HepG2 (cell line): ENCODE measurements at regions not wholly inside any gene's neighbourhood (a gene's known extent, or its start where the extent isn't known, plus 50 kb on each side); places are given as distances from the start of the nearest gene placed in this dataset.
A peak's percentile ranks its signal among the peaks of the same experiment; 100 is the strongest.

Experiments
- AKNA ChIP-seq: sonication (generic); formaldehyde crosslinking; IDR thresholded peaks from 2 replicates; pipeline ENCODE4 v1.4.0; 2020; ENCODE audit warnings: missing genetic modification reagents, borderline replicate concordance
- CEBPB ChIP-seq: IDR thresholded peaks from 2 replicates; pipeline ENCODE4 v1.6.1; 2011; ENCODE audit warnings: low read depth, low read length, improper control_type of control experiment, borderline replicate concordance
- CREB1 ChIP-seq, 2 experiments: fragments of 450-650 bp in 1 of 2; IDR thresholded peaks; 2 replicates each; pipeline ENCODE4 v1.6.1; 2016 to 2017; ENCODE audit warnings: control low read depth in 1 of 2, mild to moderate bottlenecking in 1 of 2, missing compliant biosample characterization in 1 of 2, missing genetic modification characterization in 1 of 2
- FOXK1 ChIP-seq: sonication (generic); formaldehyde crosslinking; IDR thresholded peaks from 2 replicates; pipeline ENCODE4 v1.4.0; 2020; ENCODE audit warnings: low read depth, missing genetic modification reagents, borderline replicate concordance
- HIVEP1 ChIP-seq: sonication (generic); formaldehyde crosslinking; IDR thresholded peaks from 2 replicates; pipeline ENCODE4 v1.4.0; 2020; ENCODE audit warnings: mild to moderate bottlenecking, missing genetic modification reagents
- HMG20A ChIP-seq: IDR thresholded peaks from 2 replicates; pipeline ENCODE4 v1.6.1; 2016; ENCODE audit warnings: borderline replicate concordance
- PLRG1 ChIP-seq: fragments of 450-650 bp; conservative IDR thresholded peaks from 2 replicates; pipeline ENCODE4 v1.6.1; 2016
- SOX13 ChIP-seq, 3 experiments: fragments of 450-650 bp in 1 of 3; sonication (generic) in 1 of 3; formaldehyde crosslinking in 1 of 3; IDR thresholded peaks in 2 of 3; conservative IDR thresholded peaks in 1 of 3; 2 replicates each; pipeline versions ENCODE4 v1.5.0 to v1.6.1; 2016 to 2020; ENCODE audit warnings: antibody characterized with exemption in 1 of 3, mild to moderate bottlenecking in 1 of 3, missing compliant biosample characterization in 1 of 3, missing genetic modification reagents in 1 of 3, moderate library complexity in 1 of 3
- ZBTB42 ChIP-seq: sonication (generic); formaldehyde crosslinking; IDR thresholded peaks from 2 replicates; pipeline ENCODE4 v1.5.0; 2020; ENCODE audit warnings: mild to moderate bottlenecking, missing genetic modification reagents
- ZFP82 ChIP-seq: sonication (generic); formaldehyde crosslinking; IDR thresholded peaks from 2 replicates; pipeline ENCODE4 v1.5.1; 2020; ENCODE audit warnings: mild to moderate bottlenecking, missing genetic modification reagents, borderline replicate concordance
- ZMYM2 ChIP-seq: sonication (generic); formaldehyde crosslinking; IDR thresholded peaks from 2 replicates; pipeline ENCODE4 v1.8.0; 2022; ENCODE audit warnings: mild to moderate bottlenecking, missing genetic modification reagents
- ZNF142 ChIP-seq: sonication (generic); formaldehyde crosslinking; IDR thresholded peaks from 2 replicates; pipeline ENCODE4 v1.4.0; 2020; ENCODE audit warnings: missing genetic modification reagents
- ZNF614 ChIP-seq: IDR thresholded peaks from 2 replicates; pipeline ENCODE4 v1.6.1; 2018; ENCODE audit warnings: missing biosample characterization, missing genetic modification reagents, inconsistent platforms, borderline replicate concordance
- ZNF652 ChIP-seq: IDR thresholded peaks from 2 replicates; pipeline ENCODE4 v1.6.1; 2016; ENCODE audit warnings: low read depth, borderline replicate concordance
- ZNF660 ChIP-seq: sonication (generic); formaldehyde crosslinking; IDR thresholded peaks from 2 replicates; pipeline ENCODE4 v1.5.1; 2020; ENCODE audit warnings: mild to moderate bottlenecking, low read depth, missing genetic modification reagents, borderline replicate concordance
- ZNF772 ChIP-seq: sonication (generic); formaldehyde crosslinking; IDR thresholded peaks from 2 replicates; pipeline ENCODE4 v1.5.0; 2020; ENCODE audit warnings: mild to moderate bottlenecking, missing genetic modification reagents
- TF ChIP-seq, protein P1 (sequence below): sonication (generic); formaldehyde crosslinking; IDR thresholded peaks from 2 replicates; pipeline ENCODE4 v1.4.0; 2020; ENCODE audit warnings: mild to moderate bottlenecking, low read depth, missing genetic modification reagents

DNA sequence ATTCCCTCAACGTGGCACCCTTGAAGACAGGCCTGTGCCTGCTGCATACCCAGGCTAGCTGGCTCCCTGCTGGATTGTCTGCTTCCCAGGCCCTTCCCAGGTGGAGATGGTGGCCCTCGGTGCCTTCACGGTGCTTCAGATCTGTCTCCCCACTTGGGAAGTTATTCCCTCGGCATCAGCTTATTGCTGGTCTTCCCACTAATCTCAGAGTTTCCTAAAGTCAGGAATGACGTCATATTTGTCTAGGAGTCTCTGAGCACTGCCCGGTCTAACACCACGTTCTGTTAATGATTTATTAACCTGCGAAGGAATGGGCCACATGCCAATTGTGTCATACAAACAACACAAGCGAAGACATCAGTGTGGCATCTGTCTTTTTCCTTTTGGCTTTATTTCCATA, 269.8 kb upstream of the ID2 start (continued):
- TF ChIP-seq ZNF772 (CRISPR knock-in tag) = peak; percentile 41; the same call in 1 of the 2 replicates
- TF ChIP-seq, protein P1, sequence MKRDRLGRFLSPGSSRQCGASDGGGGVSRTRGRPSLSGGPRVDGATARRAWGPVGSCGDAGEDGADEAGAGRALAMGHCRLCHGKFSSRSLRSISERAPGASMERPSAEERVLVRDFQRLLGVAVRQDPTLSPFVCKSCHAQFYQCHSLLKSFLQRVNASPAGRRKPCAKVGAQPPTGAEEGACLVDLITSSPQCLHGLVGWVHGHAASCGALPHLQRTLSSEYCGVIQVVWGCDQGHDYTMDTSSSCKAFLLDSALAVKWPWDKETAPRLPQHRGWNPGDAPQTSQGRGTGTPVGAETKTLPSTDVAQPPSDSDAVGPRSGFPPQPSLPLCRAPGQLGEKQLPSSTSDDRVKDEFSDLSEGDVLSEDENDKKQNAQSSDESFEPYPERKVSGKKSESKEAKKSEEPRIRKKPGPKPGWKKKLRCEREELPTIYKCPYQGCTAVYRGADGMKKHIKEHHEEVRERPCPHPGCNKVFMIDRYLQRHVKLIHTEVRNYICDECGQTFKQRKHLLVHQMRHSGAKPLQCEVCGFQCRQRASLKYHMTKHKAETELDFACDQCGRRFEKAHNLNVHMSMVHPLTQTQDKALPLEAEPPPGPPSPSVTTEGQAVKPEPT = no peak
- TF ChIP-seq CREB1 (IDR thresholded peaks at IDR 0.05) = peak; percentile 99
- TF ChIP-seq CREB1 (CRISPR knock-in tag; IDR thresholded peaks at IDR 0.05) = peak; percentile 91
- TF ChIP-seq ZBTB42 (CRISPR knock-in tag) = no peak
- no peak for TF ChIP-seq PLRG1
- TF ChIP-seq CEBPB = peak; percentile 24; the same call in 1 of the 2 replicates
- no peak for TF ChIP-seq SOX13 (IDR thresholded peaks at IDR 0.05)
- TF ChIP-seq SOX13 (CRISPR knock-in tag; conservative IDR thresholded peaks at IDR 0.05 in 1 of 2, IDR thresholded peaks at IDR 0.05 in 1 of 2) = peak in 1 of 2 experiments; percentile 65; a peak in 2 of 4 replicates
- TF ChIP-seq ZFP82 = no peak
- TF ChIP-seq ZNF614 (CRISPR knock-in tag) = peak; percentile 78
- no peak for TF ChIP-seq ZNF652 (CRISPR knock-in tag)
- TF ChIP-seq HIVEP1 (CRISPR knock-in tag) = peak; percentile 45; the same call in 1 of the 2 replicates
- no peak for TF ChIP-seq AKNA
- TF ChIP-seq ZNF660 (CRISPR knock-in tag) = no peak
- no peak for TF ChIP-seq ZMYM2 (CRISPR knock-in tag)
- peak; percentile 65; the same call in 1 of the 2 replicates for TF ChIP-seq HMG20A
- TF ChIP-seq ZNF142 (CRISPR knock-in tag) = no peak
- TF ChIP-seq FOXK1 (CRISPR knock-in tag) = peak; percentile 43; the same call in 1 of the 2 replicates
